Thyroid gland (tissue), 4 donors: ENCODE measurements at regions not wholly inside any gene's neighbourhood (a gene's known extent, or its start where the extent isn't known, plus 50 kb on each side); places are given as distances from the start of the nearest gene placed in this dataset.

Experiments
- DNase-seq, 2 donors: peaks; one replicate each; pipeline ENCODE4 v3.0.0-alpha.2; 2019
- H3K27ac ChIP-seq, 3 donors: fragments of 200-600 bp; sonication (generic); 1 replicate in 2 of 3; 2 replicates in 1 of 3; pipeline ENCODE4 v1.5.1; 2016 to 2019; ENCODE audit warnings: mild to moderate bottlenecking in 1 of 3, moderate library complexity in 1 of 3
- H3K27me3 ChIP-seq: fragments of 200-600 bp; sonication (generic); one replicate; pipeline ENCODE4 v1.5.1; 2019
- H3K36me3 ChIP-seq, 2 donors: fragments of 200-600 bp; sonication (generic); one replicate each; pipeline ENCODE4 v1.5.1; 2016 to 2019
- H3K4me1 ChIP-seq, 2 donors: fragments of 200-600 bp; sonication (generic); one replicate each; pipeline ENCODE4 v1.5.1; 2017 to 2019
- H3K4me3 ChIP-seq, 3 donors: fragments of 200-600 bp; sonication (generic); replicated peaks in 1 of 3; 1 replicate in 2 of 3; 2 replicates in 1 of 3; pipeline ENCODE4 v1.5.1; 2016; ENCODE audit warnings: mild to moderate bottlenecking in 1 of 3
- H3K9me3 ChIP-seq: fragments of 200-600 bp; sonication (generic); one replicate; pipeline ENCODE4 v1.5.1; 2017
- CTCF ChIP-seq, 6 experiments: fragments of 200-600 bp in 3 of 6; fragments of 450-650 bp in 3 of 6; sonication (generic) in 3 of 6; IDR thresholded peaks; one replicate each; pipeline ENCODE4 v1.5.1; 2016 to 2019; ENCODE audit warnings: antibody characterized with exemption in 6 of 6, mild to moderate bottlenecking in 2 of 6, inconsistent platforms in 1 of 6, moderate library complexity in 1 of 6
- POLR2A ChIP-seq, 2 donors: fragments of 450-650 bp; IDR thresholded peaks; one replicate each; pipeline ENCODE4 v1.6.1; 2017; ENCODE audit warnings: antibody characterized with exemption in 2 of 2, mild to moderate bottlenecking in 2 of 2, moderate library complexity in 1 of 2
- WGBS, 2 donors: methylation state at CpG; one replicate each; pipeline ENCODE4 v1.1.5; 2017; 5-methylcytosine and 5-hydroxymethylcytosine counted together
- intact Hi-C: fragments of 100-400 bp; cut with DNase I; formaldehyde crosslinking; loops from one replicate; pipeline ENCODE4 v1.15.1; 2023

DNA sequence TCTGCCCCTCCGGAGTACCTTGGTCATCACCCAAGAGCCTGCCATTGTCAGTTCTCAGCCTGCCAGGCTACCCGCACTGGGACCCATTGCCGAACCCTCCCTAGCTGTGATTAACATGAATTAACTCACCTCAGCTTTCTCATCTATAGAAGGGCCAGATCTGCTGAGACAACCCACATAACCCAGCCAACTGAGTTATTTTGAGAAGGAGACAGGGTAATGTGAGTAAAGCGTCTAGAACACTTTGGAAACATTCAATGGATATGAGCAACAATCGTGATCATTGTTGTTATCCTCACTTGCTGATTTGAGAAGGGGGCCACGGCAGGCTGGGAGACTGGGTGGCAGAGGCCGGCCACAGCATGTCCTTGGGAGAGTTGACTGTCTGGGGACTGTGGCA, 196.8 kb downstream of the GLI2 start:
- no peak for DNase-seq
- no peaks in the 10 kb centered on the region for H3K27me3 ChIP-seq
- H3K27ac ChIP-seq = no peak overlapping the region
- WGBS, 2 donors = 85 to 90% methylated on average over 5 to 7 of the region's 7 CpGs
- no peaks in the 10 kb centered on the region for H3K9me3 ChIP-seq
- intact Hi-C loops = no loop called here
- H3K36me3 ChIP-seq = no peaks in the 10 kb centered on the region
- H3K4me3 ChIP-seq = no peak overlapping the region
- no peak for TF ChIP-seq POLR2A (IDR thresholded peaks at IDR 0.05)
- TF ChIP-seq CTCF (IDR thresholded peaks at IDR 0.05) = no peak
- H3K4me1 ChIP-seq = peaks cover 0 to 3% of the 10 kb centered on the region in 2 donors

DNA sequence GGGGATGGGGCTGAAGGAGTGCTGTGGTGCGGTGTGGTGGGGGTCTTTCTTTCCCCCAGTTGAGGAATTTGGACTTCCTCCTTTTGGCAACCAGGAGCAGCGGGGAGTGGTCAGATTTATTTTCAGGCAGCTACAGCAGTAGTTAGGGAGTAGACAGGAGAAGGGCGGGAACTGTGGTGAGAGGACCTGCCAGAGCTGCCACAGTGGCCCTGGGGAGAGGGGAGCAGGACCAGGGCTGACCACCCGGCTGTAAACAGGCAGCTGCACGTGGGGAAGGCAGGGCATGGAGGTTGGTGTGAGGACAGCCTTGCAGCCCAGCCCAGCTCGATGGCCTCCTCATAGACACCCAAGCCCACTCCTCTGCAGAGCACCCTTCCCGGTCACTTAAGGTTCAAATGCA, 197.2 kb downstream of the GLI2 start:
- Histone ChIP-seq H3K9me3 (no peaks in the 10 kb centered on the region), H3K4me1 (peaks cover 0 to 3% of the 10 kb centered on the region in 2 donors), H3K27me3 (no peaks in the 10 kb centered on the region), H3K36me3 (no peaks in the 10 kb centered on the region), H3K27ac (no peak overlapping the region), H3K4me3 (no peak overlapping the region)
- no peak for DNase-seq
- 82 to 90% methylated on average over 5 to 7 of the region's 7 CpGs for WGBS, 2 donors
- no peak for TF ChIP-seq CTCF (IDR thresholded peaks at IDR 0.05)
- intact Hi-C loops = no loop called here

DNA sequence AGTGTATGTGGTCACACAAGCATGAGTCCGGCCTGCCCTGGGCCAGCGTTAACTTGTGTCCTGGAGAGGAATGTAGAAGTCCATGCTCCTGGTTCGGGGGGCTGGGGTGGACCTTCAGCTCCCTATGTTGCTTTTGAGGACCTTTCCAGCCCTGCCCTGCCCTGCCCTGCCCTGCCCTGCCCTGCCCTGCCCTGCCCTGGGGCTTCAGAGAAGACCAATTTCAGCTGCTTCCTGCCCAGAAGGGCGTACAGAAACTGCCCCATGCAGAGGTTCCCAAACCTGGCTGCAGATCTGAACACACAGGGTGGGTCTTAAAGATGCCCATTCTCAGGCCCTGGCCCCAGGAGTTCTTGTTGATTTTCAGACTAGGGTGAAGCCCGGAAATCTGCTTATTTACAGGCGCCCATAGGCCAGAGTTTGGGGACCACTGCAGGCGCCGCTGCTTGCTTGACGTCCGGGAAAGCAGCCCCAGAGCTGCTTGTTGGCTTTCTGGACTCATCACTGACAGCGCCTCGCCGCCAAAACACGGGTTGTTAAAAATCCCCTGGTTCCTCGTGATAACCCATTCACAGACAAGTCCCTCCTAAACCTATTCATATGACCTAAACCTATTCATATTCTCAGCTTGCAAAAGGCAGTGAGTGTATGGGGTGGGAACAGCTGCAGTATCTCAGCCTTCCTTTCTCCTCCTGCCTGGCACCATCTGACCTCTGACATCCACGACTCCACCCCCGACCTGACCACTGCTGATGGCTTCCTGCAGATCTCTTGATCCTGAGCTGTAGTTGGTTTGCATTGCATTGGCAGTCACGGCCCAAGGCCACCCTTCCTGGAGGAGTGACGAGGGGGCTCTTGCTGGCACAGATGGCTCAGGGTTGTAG, 198.3 kb downstream of the GLI2 start:
- no peaks in the 10 kb centered on the region for H3K27me3 ChIP-seq
- H3K9me3 ChIP-seq = no peaks in the 10 kb centered on the region
- DNase-seq = no peak
- no peaks in the 10 kb centered on the region for H3K36me3 ChIP-seq
- H3K4me1 ChIP-seq = peaks cover 0 to 3% of the 10 kb centered on the region in 2 donors
- no peak overlapping the region for H3K27ac ChIP-seq
- H3K4me3 ChIP-seq = no peak overlapping the region
- 83 to 89% methylated on average over 17 to 19 of the region's 19 CpGs for WGBS, 2 donors
- intact Hi-C loops = no loop called here
- TF ChIP-seq POLR2A (IDR thresholded peaks at IDR 0.05) (no peak), CTCF (IDR thresholded peaks at IDR 0.05) (no peak)

GRCh38 chr2:120934574-120935338, 199.1 kb downstream of the GLI2 start:
- DNase-seq = no peak
- Histone ChIP-seq H3K4me1 (peaks cover 0 to 3% of the 10 kb centered on the region in 2 donors), H3K4me3 (no peak overlapping the region), H3K36me3 (no peaks in the 10 kb centered on the region), H3K27me3 (no peaks in the 10 kb centered on the region), H3K27ac (no peak overlapping the region), H3K9me3 (no peaks in the 10 kb centered on the region)
- 71 to 73% methylated on average over 13 to 16 of the region's 17 CpGs for WGBS, 2 donors
- TF ChIP-seq POLR2A (IDR thresholded peaks at IDR 0.05) (no peak), CTCF (IDR thresholded peaks at IDR 0.05) (no peak)
- intact Hi-C loops = no loop called here
